Astrocyte (in vitro differentiated cells and primary cell): ENCODE measurements at regions not wholly inside any gene's neighbourhood (a gene's known extent, or its start where the extent isn't known, plus 50 kb on each side); places are given as distances from the start of the nearest gene placed in this dataset.

Experiments
- EZH2 ChIP-seq: IDR thresholded peaks from 2 replicates; pipeline ENCODE4 v1.6.1; 2012; ENCODE audit warnings: mild to moderate bottlenecking, low read length, inconsistent platforms; ENCODE audit not compliant: insufficient read depth
- TF ChIP-seq, protein P1 (sequence below): IDR thresholded peaks from 2 replicates; pipeline ENCODE4 v1.5.1; 2011; ENCODE audit warnings: low read depth, mild to moderate bottlenecking, inconsistent platforms, low read length, moderate library complexity; ENCODE audit not compliant: insufficient read depth

DNA sequence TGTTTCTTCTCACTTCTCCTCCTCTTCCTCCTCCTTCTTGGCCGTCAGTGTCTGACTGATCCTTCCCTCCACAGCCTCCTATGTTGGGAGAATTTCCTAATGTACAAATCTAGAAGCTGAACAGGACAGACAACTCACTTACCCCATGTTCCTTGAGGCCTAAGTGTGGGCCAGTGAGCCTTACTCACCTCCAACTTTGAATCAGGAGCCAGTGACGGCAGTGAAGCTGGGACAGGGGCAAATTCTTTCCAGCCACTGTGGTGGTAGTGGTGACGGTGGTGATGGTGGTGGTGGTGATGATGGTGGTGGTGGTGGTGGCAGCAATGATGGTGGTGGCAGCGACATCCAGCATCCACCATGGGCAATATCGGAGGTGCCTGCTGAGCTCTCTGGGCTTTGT, 166.3 kb downstream of the FAM43A start:
- TF ChIP-seq, protein P1, sequence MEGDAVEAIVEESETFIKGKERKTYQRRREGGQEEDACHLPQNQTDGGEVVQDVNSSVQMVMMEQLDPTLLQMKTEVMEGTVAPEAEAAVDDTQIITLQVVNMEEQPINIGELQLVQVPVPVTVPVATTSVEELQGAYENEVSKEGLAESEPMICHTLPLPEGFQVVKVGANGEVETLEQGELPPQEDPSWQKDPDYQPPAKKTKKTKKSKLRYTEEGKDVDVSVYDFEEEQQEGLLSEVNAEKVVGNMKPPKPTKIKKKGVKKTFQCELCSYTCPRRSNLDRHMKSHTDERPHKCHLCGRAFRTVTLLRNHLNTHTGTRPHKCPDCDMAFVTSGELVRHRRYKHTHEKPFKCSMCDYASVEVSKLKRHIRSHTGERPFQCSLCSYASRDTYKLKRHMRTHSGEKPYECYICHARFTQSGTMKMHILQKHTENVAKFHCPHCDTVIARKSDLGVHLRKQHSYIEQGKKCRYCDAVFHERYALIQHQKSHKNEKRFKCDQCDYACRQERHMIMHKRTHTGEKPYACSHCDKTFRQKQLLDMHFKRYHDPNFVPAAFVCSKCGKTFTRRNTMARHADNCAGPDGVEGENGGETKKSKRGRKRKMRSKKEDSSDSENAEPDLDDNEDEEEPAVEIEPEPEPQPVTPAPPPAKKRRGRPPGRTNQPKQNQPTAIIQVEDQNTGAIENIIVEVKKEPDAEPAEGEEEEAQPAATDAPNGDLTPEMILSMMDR, result no peak
- TF ChIP-seq EZH2, result no peak
